Iris pigment epithelial cell (primary cell): ENCODE measurements at regions not wholly inside any gene's neighbourhood (a gene's known extent, or its start where the extent isn't known, plus 50 kb on each side); places are given as distances from the start of the nearest gene placed in this dataset.
A peak's percentile ranks its signal among the peaks of the same experiment; 100 is the strongest.

Experiments
- DNase-seq: peaks from one replicate; pipeline ENCODE4 v3.0.0-alpha.2; 2011; ENCODE audit warnings: low read depth

DNA sequence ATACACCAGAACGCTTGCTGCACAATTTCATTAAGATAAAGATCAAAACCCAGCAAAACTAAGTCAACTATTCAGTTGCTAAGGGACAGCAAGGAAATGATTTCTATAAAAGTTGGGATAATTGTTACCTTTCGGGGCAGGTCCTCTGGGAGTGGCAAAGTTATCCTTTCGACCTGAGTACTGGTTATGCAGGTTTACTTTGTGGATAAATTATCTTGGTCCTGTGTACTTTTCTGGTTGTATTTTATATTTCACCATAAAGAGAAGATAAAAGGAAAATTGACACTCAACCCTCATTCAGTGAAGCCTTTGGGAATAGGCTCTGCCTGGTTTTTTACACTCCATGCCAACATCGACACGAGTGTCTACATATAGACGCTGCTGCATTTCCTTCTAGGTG lies 146.5 kb downstream of the SYK start:
- no peak for DNase-seq

DNA sequence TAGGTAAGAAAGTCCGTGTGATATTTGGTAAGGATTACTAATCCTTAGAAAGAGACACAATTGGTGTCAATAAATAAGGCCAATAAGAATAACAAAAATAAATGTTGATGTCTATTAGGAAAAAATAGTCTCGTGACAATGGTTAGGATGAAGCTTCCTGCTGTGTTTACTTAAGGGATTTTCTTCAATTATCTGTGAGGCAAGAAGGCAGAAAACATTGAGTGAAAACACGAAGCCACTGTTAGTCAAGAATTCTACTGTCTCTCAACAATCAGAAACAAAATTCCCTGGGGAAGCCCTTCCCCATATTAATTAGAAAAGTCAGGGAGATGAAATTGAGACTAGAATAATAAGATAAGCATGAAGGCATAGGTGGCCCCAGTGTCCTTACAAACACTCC lies 149.0 kb downstream of the SYK start:
- DNase-seq = no peak

DNA sequence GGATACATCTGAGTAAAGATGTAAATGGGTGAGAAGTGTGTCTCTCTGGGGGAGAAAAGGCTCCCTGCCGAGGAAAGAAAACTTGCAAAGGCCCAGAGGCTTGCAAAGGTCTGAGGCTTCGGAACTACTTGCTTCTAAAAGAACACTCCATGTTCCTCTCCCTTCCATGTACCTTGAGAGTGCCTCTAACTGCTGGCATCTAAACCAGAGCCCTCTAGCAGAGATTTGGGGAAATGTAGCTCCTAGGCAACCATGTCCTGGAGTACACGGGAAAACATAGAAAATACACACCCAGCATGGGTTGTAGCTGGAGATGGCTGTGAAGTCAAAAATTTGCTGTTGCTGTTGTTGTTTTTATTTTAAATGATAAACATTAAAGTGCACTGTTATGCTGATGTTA lies 151.6 kb downstream of the SYK start:
- no peak for DNase-seq

DNA sequence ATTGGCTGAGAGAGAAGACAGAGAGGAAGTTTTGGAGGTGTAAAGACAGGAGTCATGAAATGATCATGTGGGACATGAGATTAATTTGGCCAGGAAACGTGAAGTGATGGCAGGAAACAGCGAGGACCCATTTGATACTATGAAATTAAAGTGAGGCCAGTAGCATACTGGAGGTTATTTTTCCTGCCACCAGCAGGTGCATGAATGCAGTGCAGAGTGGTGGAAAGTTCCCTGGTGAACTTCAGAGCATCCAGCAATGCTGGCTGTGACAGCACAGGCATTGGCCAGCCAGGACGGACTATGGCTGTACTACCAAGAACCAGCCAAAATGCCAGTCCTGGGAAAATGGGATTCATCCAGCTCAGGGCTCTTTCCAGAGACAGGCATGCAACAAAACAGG lies 152.2 kb downstream of the SYK start:
- no peak for DNase-seq

DNA sequence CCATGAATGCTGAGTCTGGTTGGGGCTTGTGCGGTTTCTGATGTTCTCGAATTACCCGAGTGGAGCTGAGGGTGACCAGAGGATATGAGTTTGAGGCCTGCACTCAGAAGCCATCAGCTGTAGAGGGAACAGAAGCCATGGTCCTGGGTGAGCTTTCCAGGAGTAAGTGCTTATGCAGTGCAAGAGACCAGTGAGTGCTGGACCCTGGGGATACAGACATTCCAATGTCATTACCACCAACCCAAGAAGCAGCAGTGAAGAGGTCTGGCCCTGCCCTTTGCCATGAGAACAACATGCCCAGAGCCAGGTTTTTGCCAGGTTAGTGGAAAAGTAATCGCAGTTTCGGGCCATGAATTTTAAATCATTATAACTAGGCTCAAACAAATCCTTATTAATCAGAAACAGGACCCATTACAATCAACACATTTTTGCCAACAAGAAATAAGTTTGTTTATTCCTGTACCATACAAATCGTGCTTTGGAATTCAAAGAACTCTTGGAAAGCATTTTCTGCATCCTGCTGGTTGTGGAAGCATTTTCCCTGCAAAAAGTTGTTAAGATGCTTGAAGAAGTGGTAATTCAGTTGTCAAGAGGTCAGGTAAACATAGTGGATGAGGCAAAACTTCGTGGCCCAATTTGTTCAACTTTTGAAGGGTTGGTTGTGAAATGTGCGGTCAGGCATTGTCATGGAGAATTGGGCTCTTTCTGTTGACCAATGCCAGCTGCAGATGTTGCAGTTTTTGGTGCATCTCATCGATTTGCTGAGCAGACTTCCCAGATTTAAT lies 154.6 kb downstream of the SYK start:
- DNase-seq = no peak

- no peak for DNase-seq
Measured at GRCh38 chr9:90958328-90958727, 156.7 kb downstream of the SYK start.

- no peak for DNase-seq
Measured at GRCh38 chr9:90960941-90961340, 159.3 kb downstream of the SYK start.

- DNase-seq = no peak
Measured at GRCh38 chr9:90961375-90961774, 159.8 kb downstream of the SYK start.

- DNase-seq = no peak
Measured at GRCh38 chr9:90964101-90965020, 162.7 kb downstream of the SYK start.

DNA sequence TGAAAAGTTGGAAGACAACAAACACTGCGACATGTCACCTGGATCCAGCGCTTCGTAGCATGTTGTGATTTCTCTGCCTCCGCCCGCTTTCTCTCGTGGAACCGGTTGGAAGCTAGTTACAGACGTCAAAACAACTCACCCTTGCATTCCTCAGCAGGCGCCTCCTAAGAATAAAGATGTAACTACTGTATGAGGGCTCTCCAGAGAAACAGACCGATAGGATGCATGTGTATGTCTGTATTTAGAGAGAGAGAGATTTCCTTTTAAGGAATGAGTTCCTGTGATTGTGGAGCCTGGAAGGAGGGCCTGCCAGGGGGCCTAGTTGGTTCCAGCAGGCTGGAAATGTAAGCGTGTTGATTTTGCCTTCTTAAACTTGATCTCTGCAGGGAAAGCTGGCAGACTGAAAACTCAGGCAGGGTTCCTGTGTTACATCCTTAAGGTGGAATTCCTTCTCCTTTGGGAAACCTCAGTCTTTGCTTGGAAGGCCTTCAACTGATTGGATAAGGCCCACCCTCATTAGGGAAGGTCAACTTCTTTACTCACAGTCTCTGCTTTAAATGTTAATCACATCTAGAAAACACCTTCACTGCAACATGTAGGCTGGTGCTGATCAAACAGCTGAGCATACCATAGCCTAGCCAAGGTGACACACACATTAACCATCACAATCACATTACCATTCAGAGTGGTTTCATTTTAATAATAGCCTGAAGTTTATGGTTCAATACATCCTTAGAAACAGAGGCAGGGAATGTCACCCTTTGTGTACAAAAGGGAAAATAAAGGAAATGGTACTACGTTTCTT lies 163.8 kb downstream of the SYK start:
- DNase-seq = no peak

DNA sequence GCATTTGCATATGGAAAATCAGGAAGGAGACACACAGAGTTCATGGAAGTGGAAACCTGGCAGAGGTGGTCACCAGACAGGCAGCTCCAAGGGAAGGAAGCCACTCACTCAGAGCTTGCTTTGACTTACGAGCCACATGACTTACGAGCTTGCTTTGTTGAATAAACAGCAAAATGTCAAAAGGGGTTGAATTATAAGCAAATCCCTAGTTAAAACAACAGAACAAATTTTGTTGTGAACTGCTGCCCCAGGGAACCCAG lies 164.3 kb downstream of the SYK start:
- DNase-seq = no peak

DNA sequence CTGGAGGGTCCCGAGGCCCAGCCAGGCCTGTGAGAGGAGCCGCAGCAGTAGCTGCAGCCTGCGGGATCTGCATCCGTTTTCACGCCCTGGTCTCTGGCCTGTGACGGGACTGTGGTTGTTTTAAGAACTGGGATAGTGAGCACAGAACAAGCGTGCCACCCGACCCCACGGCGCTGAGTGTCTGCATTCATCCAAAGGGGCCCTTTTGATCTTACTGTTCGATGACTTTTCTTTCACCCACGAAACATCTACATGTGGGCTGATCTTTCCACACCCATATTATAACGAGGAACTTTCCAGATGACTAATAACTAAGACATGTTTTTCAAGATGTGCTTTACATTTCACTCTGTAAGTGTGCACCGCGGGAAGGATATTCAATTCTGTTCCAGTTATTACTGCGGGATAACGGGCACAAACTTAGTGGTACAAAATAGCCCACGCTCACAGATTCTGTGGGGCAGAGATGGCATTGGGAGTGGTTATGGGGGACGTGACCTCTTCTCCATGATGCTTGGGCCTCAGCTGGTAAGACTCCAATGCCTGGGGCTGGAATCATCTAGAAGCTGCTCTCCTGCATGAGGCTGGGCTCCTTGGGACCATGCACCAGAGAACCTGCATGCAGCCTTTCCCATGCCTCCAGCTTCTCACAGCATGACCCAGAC lies 165.0 kb downstream of the SYK start:
- peak; percentile 58 for DNase-seq

- DNase-seq = no peak
Measured at GRCh38 chr9:90967145-90967538, 165.5 kb downstream of the SYK start.

DNA sequence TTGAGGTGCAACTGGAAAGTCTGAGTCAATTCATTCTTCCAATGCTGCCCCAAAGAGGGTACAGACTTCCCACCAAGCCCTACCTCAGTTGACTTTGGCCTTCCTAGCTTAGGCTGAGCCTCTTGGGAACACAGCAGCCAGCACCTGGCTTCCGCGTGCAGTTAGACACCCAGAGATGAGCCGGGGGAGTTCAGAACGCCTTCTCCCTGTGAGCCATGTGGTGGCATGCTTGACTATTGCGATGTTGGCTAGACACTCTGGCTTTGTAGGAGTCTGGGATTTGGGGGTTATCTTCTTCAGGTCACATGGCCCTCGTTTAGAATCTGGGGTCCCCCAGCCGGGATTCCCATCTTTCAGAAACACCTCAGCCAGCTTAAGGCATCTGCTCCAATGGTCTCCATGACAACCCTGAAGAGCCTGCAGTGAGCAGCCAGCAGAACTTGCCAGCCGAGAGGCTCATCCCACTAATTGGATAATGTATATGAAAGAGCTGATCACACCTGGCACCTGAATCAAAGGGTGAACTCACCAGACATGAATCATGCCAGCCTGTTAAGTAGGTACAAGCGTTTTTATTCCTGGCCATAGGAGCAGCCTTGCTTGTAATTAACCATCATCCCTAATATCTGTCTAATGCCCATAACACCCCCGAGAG lies 167.5 kb downstream of the SYK start:
- DNase-seq = no peak

DNA sequence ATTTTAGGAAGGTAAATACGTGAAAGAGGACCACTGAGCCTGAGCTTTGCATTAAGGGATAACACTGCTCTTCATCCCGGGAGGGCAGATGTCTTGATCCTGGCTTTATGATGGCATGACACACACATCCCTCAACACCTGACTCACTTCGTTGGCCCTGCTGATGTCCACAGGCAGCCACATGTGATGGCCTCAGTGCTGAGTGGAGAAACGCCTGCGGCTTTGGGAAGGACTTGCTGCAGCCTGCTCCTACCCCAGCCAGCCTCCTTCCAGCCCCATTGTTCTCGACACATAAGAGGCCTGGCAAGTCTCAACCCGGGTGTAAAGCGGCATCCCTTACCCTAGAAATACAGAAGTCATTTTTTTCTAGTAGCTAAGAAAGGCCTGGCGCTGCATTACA lies 169.0 kb downstream of the SYK start:
- no peak for DNase-seq

- DNase-seq = no peak
Measured at GRCh38 chr9:90972057-90972456, 170.4 kb downstream of the SYK start.

GRCh38 chr9:90974016-90974415 lies 172.4 kb downstream of the SYK start:
- DNase-seq = peak; percentile 59

GRCh38 chr9:90974643-90975245 lies 173.1 kb downstream of the SYK start:
- no peak for DNase-seq

- no peak for DNase-seq
Measured at GRCh38 chr9:90975781-90976538, 174.3 kb downstream of the SYK start.

GRCh38 chr9:90979138-90979551 lies 177.5 kb downstream of the SYK start:
- no peak for DNase-seq
